Colonic mucosa (tissue), 4 donors: ENCODE measurements at regions not wholly inside any gene's neighbourhood (a gene's known extent, or its start where the extent isn't known, plus 50 kb on each side); places are given as distances from the start of the nearest gene placed in this dataset.

Source experiments
- DNase-seq: peaks from one replicate; pipeline ENCODE4 v3.0.0-alpha.2; 2020
- H3K27ac ChIP-seq: fragments of 200-600 bp; one replicate; pipeline ENCODE4 v1.8.0; 2021
- H3K27me3 ChIP-seq: fragments of 200-600 bp; one replicate; pipeline ENCODE4 v1.8.0; 2021
- H3K36me3 ChIP-seq: fragments of 200-600 bp; one replicate; pipeline ENCODE4 v1.8.0; 2021
- H3K4me1 ChIP-seq: fragments of 200-600 bp; one replicate; pipeline ENCODE4 v1.8.0; 2021; ENCODE audit warnings: mild to moderate bottlenecking
- H3K4me3 ChIP-seq: fragments of 200-600 bp; one replicate; pipeline ENCODE4 v1.8.0; 2021
- H3K9ac ChIP-seq, 2 donors: one replicate each; pipeline ENCODE4 v1.7.0; 2013; ENCODE audit warnings: control low read depth in 2 of 2, low read depth in 2 of 2, low read length in 2 of 2
- H3K9me3 ChIP-seq: fragments of 200-600 bp; one replicate; pipeline ENCODE4 v1.8.0; 2021
- CTCF ChIP-seq: fragments of 200-600 bp; IDR thresholded peaks from one replicate; pipeline ENCODE4 v1.8.0; 2022; ENCODE audit warnings: antibody characterized with exemption, mild to moderate bottlenecking
- intact Hi-C: fragments of 100-400 bp; cut with DNase I; formaldehyde crosslinking; loops from one replicate; pipeline ENCODE4 v1.14.1; 2022
- donor health status: healthy.
- donor health status: DM: no; HTN: no; CAD: no.
- donor health status: DM: no; HTN: no; CAD: no.

- H3K9ac ChIP-seq, result no peak overlapping the region
- H3K36me3 ChIP-seq, result no peaks in the 10 kb centered on the region
- H3K27me3 ChIP-seq, result no peaks in the 10 kb centered on the region
- no peaks in the 10 kb centered on the region for H3K4me1 ChIP-seq
- no peak overlapping the region for H3K4me3 ChIP-seq
- intact Hi-C loops, result no loop called here
- TF ChIP-seq CTCF, result no peak
- no peak overlapping the region for H3K27ac ChIP-seq
- no peaks in the 10 kb centered on the region for H3K9me3 ChIP-seq
- no peak for DNase-seq
These were observed 144.5 kb downstream of the CCDC34 start for GRCh38 chr11:27218421-27219038.

- Histone ChIP-seq H3K36me3 (no peaks in the 10 kb centered on the region), H3K9ac (no peak overlapping the region), H3K27ac (no peak overlapping the region), H3K27me3 (no peaks in the 10 kb centered on the region), H3K9me3 (no peaks in the 10 kb centered on the region), H3K4me3 (no peak overlapping the region), H3K4me1 (no peaks in the 10 kb centered on the region)
- DNase-seq, result no peak
- intact Hi-C loops, result no loop called here
- TF ChIP-seq CTCF, result no peak
These were observed 145.0 kb downstream of the CCDC34 start for GRCh38 chr11:27217948-27218420.

GRCh38 chr11:27217496-27217895 is 145.5 kb downstream of the CCDC34 start:
- no peaks in the 10 kb centered on the region for H3K4me1 ChIP-seq
- no peaks in the 10 kb centered on the region for H3K9me3 ChIP-seq
- no peak overlapping the region for H3K27ac ChIP-seq
- no peaks in the 10 kb centered on the region for H3K36me3 ChIP-seq
- intact Hi-C loops, result no loop called here
- H3K9ac ChIP-seq, result no peak overlapping the region
- no peaks in the 10 kb centered on the region for H3K27me3 ChIP-seq
- no peak overlapping the region for H3K4me3 ChIP-seq
- no peak for DNase-seq
- no peak for TF ChIP-seq CTCF

GRCh38 chr11:27216270-27217149 is 146.5 kb downstream of the CCDC34 start:
- H3K9ac ChIP-seq, result no peak overlapping the region
- H3K27me3 ChIP-seq, result no peaks in the 10 kb centered on the region
- no peak overlapping the region for H3K4me3 ChIP-seq
- H3K9me3 ChIP-seq, result no peaks in the 10 kb centered on the region
- DNase-seq, result peak; percentile 27
- H3K27ac ChIP-seq, result no peak overlapping the region
- TF ChIP-seq CTCF, result no peak
- H3K4me1 ChIP-seq, result no peaks in the 10 kb centered on the region
- no peaks in the 10 kb centered on the region for H3K36me3 ChIP-seq
- intact Hi-C loops, result no loop called here

- no peaks in the 10 kb centered on the region for H3K27me3 ChIP-seq
- intact Hi-C loops, result no loop called here
- H3K27ac ChIP-seq, result no peak overlapping the region
- peak; percentile 13 for DNase-seq
- no peaks in the 10 kb centered on the region for H3K9me3 ChIP-seq
- TF ChIP-seq CTCF, result no peak
- H3K36me3 ChIP-seq, result no peaks in the 10 kb centered on the region
- no peak overlapping the region for H3K4me3 ChIP-seq
- no peak overlapping the region for H3K9ac ChIP-seq
- H3K4me1 ChIP-seq, result no peaks in the 10 kb centered on the region
These were observed 147.3 kb downstream of the CCDC34 start for GRCh38 chr11:27215471-27216269.
